Erythroblast (primary cell): ENCODE measurements at regions not wholly inside any gene's neighbourhood (a gene's known extent, or its start where the extent isn't known, plus 50 kb on each side); places are given as distances from the start of the nearest gene placed in this dataset.

Experiments used
- GATA1 ChIP-seq: IDR thresholded peaks from 2 replicates; pipeline ENCODE4 v1.6.1; 2011; ENCODE audit warnings: low read depth, mild to moderate bottlenecking, control low read depth, low read length, moderate library complexity
- POLR2A ChIP-seq: IDR thresholded peaks from 2 replicates; pipeline ENCODE4 v1.6.1; 2011; ENCODE audit warnings: mild to moderate bottlenecking, low read length

- TF ChIP-seq POLR2A (no peak), GATA1 (no peak)
These were observed 489.9 kb upstream of the BRINP1 start for GRCh38 chr9:119859128-119859527.
